WTC11 (cell line): ENCODE measurements at regions not wholly inside any gene's neighbourhood (a gene's known extent, or its start where the extent isn't known, plus 50 kb on each side); places are given as distances from the start of the nearest gene placed in this dataset.

Experiments
- ATAC-seq: fragments of 200-7000 bp; cut with Tn5 transposase; 2 replicates; pipeline ENCODE4 v1.10.0; 2021; ENCODE audit warnings: mild to moderate bottlenecking, moderate library complexity
- CTCF ChIA-PET: fragments of 300-600 bp; sonication (Branson Sonifier 250); formaldehyde crosslinking; loops from one replicate; lab custom pipeline; 2021; ENCODE audit warnings: antibody characterized with exemption; lab: Charles Lee
- POLR2A ChIA-PET: fragments of 350-600 bp; sonication (Branson Sonifier 250); formaldehyde crosslinking; loops from one replicate; lab custom pipeline; 2021; ENCODE audit warnings: antibody characterized with exemption; lab: Charles Lee
- DNase-seq: peaks from one replicate; pipeline ENCODE4 v3.0.0; 2021; ENCODE audit warnings: low spot score
- H3K27ac Mint-ChIP-seq: 2 replicates; pipeline ENCODE4 v1.8.0; 2021; ENCODE audit warnings: mixed read lengths
- H3K27me3 Mint-ChIP-seq: 2 replicates; pipeline ENCODE4 v1.8.0; 2021; ENCODE audit warnings: low read depth, mild to moderate bottlenecking, moderate library complexity, mixed read lengths
- H3K36me3 Mint-ChIP-seq: 2 replicates; pipeline ENCODE4 v1.8.0; 2021; ENCODE audit warnings: mixed read lengths
- H3K4me1 Mint-ChIP-seq: 2 replicates; pipeline ENCODE4 v1.8.0; 2022; ENCODE audit warnings: mixed read lengths
- H3K4me3 Mint-ChIP-seq: 2 replicates; pipeline ENCODE4 v1.8.0; 2021; ENCODE audit warnings: mild to moderate bottlenecking, moderate library complexity, mixed read lengths
- H3K9me3 Mint-ChIP-seq: 2 replicates; pipeline ENCODE4 v1.8.0; 2021; ENCODE audit warnings: mixed read lengths
- CBFB ChIP-seq: sonication (generic); formaldehyde crosslinking; IDR thresholded peaks from 2 replicates; pipeline ENCODE4 v1.8.1; 2022; ENCODE audit warnings: mild to moderate bottlenecking, low read depth, missing genetic modification reagents
- CTCF ChIP-seq: fragments of 200-600 bp; IDR thresholded peaks from 2 replicates; pipeline ENCODE4 v1.8.0; 2022; ENCODE audit warnings: antibody characterized with exemption
- FOXP1 ChIP-seq: sonication (generic); formaldehyde crosslinking; IDR thresholded peaks from 2 replicates; pipeline ENCODE4 v1.8.0; 2022; ENCODE audit warnings: missing genetic modification reagents, mild to moderate bottlenecking, moderate library complexity, borderline replicate concordance
- FOXP4 ChIP-seq: sonication (generic); formaldehyde crosslinking; IDR thresholded peaks from 2 replicates; pipeline ENCODE4 v1.8.0; 2022; ENCODE audit warnings: mild to moderate bottlenecking, missing genetic modification reagents
- JAZF1 ChIP-seq: fragments of 250-450 bp; sonication (Bioruptor Pico); IDR thresholded peaks from 2 replicates; pipeline ENCODE4 v1.9.0; 2021; ENCODE audit warnings: moderate library complexity, mild to moderate bottlenecking, inconsistent platforms
- MLX ChIP-seq: sonication (generic); formaldehyde crosslinking; IDR thresholded peaks from 2 replicates; pipeline ENCODE4 v1.8.1; 2023; ENCODE audit warnings: mild to moderate bottlenecking, missing genetic modification reagents, moderate library complexity
- MXD4 ChIP-seq: fragments of 250-450 bp; sonication (Bioruptor Pico); IDR thresholded peaks from 2 replicates; pipeline ENCODE4 v1.8.0; 2021; ENCODE audit warnings: mild to moderate bottlenecking, moderate library complexity, borderline replicate concordance
- NFYB ChIP-seq: sonication (generic); formaldehyde crosslinking; conservative IDR thresholded peaks from 2 replicates; pipeline ENCODE4 v1.8.0; 2022; ENCODE audit warnings: low read depth, missing genetic modification reagents
- NR3C1 ChIP-seq: sonication (generic); formaldehyde crosslinking; conservative IDR thresholded peaks from 2 replicates; pipeline ENCODE4 v1.8.1; 2023; ENCODE audit warnings: low read depth, mild to moderate bottlenecking, missing genetic modification reagents
- TEAD1 ChIP-seq: sonication (generic); formaldehyde crosslinking; IDR thresholded peaks from 2 replicates; pipeline ENCODE4 v1.8.0; 2022; ENCODE audit warnings: mild to moderate bottlenecking, missing genetic modification reagents
- TEAD4 ChIP-seq: sonication (generic); formaldehyde crosslinking; IDR thresholded peaks from 2 replicates; pipeline ENCODE4 v1.8.0; 2022; ENCODE audit warnings: mild to moderate bottlenecking, missing genetic modification reagents
- USF2 ChIP-seq: sonication (generic); formaldehyde crosslinking; IDR thresholded peaks from 2 replicates; pipeline ENCODE4 v1.8.1; 2023; ENCODE audit warnings: mild to moderate bottlenecking, missing genetic modification reagents, moderate library complexity
- ZNF138 ChIP-seq: sonication (generic); formaldehyde crosslinking; conservative IDR thresholded peaks from 2 replicates; pipeline ENCODE4 v1.8.1; 2022; ENCODE audit warnings: mild to moderate bottlenecking, moderate library complexity, missing genetic modification reagents
- ZNF232 ChIP-seq: sonication (generic); formaldehyde crosslinking; IDR thresholded peaks from 2 replicates; pipeline ENCODE4 v1.8.0; 2022; ENCODE audit warnings: mild to moderate bottlenecking, missing genetic modification reagents
- ZNF423 ChIP-seq: fragments of 250-450 bp; sonication (Bioruptor Pico); IDR thresholded peaks from 2 replicates; pipeline ENCODE4 v2.1.2; 2022; ENCODE audit warnings: mild to moderate bottlenecking, moderate library complexity
- ZNF532 ChIP-seq: fragments of 250-450 bp; sonication (Bioruptor Pico); IDR thresholded peaks from 2 replicates; pipeline ENCODE4 v1.9.0; 2021; ENCODE audit warnings: mild to moderate bottlenecking, borderline replicate concordance
- TF ChIP-seq, protein P1 (sequence below): sonication (generic); formaldehyde crosslinking; IDR thresholded peaks from 2 replicates; pipeline ENCODE4 v1.8.0; 2023; ENCODE audit warnings: mild to moderate bottlenecking, missing genetic modification reagents
- TF ChIP-seq, protein P2 (sequence below): sonication (generic); formaldehyde crosslinking; IDR thresholded peaks from 2 replicates; pipeline ENCODE4 v1.8.0; 2022; ENCODE audit warnings: mild to moderate bottlenecking, missing genetic modification reagents

DNA sequence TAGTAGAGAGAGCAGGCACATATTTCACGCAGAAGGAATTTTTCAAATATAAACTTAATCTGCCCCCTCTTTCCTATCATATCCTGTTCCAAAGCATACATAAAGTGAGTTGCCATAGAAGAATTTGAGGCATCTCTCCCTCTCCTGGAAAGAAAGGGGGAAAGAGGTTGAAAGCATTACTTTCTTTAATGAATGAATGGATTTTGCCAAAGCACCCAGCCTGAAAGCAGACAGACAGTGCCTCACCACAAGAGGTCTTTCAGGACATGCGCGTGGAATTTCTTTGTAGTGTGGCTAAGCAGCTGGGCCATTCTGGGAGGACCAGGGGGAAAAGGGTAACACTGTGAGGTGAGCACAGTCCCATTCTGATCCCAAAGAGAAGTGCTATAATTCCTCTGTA lies 651.4 kb downstream of the IQCM start:
- CTCF ChIA-PET, result no interaction called here
- no peaks in the 10 kb centered on the region for H3K27me3 Mint-ChIP-seq
- peak overlapping the region; percentile 37; the same call in 1 of the 2 replicates for H3K27ac Mint-ChIP-seq
- DNase-seq (peak; percentile 28), ATAC-seq (peak; percentile 96)
- POLR2A ChIA-PET, result no interaction called here
- no peaks in the 10 kb centered on the region for H3K9me3 Mint-ChIP-seq
- peaks cover 36% of the 10 kb centered on the region for H3K4me1 Mint-ChIP-seq
- no peaks in the 10 kb centered on the region for H3K36me3 Mint-ChIP-seq
- no peak overlapping the region for H3K4me3 Mint-ChIP-seq
- TF ChIP-seq ZNF232 (CRISPR knock-in tag) (no peak), ZNF423 (peak; percentile 16; the same call in 1 of the 2 replicates), TEAD4 (CRISPR knock-in tag) (peak; percentile 22; the same call in 1 of the 2 replicates), NR3C1 (CRISPR knock-in tag) (no peak), FOXP4 (CRISPR knock-in tag) (no peak), ZNF532 (CRISPR knock-in tag) (no peak), ZNF138 (CRISPR knock-in tag) (no peak), JAZF1 (CRISPR knock-in tag) (no peak), MXD4 (no peak), NFYB (CRISPR knock-in tag) (no peak), USF2 (CRISPR knock-in tag) (no peak), TEAD1 (peak; percentile 75; the same call in 1 of the 2 replicates), CTCF (no peak), CBFB (CRISPR knock-in tag) (no peak), MLX (CRISPR knock-in tag) (no peak), FOXP1 (CRISPR knock-in tag) (no peak)
- TF ChIP-seq, protein P1, sequence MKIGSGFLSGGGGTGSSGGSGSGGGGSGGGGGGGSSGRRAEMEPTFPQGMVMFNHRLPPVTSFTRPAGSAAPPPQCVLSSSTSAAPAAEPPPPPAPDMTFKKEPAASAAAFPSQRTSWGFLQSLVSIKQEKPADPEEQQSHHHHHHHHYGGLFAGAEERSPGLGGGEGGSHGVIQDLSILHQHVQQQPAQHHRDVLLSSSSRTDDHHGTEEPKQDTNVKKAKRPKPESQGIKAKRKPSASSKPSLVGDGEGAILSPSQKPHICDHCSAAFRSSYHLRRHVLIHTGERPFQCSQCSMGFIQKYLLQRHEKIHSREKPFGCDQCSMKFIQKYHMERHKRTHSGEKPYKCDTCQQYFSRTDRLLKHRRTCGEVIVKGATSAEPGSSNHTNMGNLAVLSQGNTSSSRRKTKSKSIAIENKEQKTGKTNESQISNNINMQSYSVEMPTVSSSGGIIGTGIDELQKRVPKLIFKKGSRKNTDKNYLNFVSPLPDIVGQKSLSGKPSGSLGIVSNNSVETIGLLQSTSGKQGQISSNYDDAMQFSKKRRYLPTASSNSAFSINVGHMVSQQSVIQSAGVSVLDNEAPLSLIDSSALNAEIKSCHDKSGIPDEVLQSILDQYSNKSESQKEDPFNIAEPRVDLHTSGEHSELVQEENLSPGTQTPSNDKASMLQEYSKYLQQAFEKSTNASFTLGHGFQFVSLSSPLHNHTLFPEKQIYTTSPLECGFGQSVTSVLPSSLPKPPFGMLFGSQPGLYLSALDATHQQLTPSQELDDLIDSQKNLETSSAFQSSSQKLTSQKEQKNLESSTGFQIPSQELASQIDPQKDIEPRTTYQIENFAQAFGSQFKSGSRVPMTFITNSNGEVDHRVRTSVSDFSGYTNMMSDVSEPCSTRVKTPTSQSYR, result no peak
- TF ChIP-seq, protein P2, sequence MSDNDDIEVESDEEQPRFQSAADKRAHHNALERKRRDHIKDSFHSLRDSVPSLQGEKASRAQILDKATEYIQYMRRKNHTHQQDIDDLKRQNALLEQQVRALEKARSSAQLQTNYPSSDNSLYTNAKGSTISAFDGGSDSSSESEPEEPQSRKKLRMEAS (CRISPR knock-in tag), result no peak
- TF ChIP-seq, all 79 proteins: peak for 3
